Astrocyte (in vitro differentiated cells and primary cell): ENCODE measurements at regions not wholly inside any gene's neighbourhood (a gene's known extent, or its start where the extent isn't known, plus 50 kb on each side); places are given as distances from the start of the nearest gene placed in this dataset.

Experiments
- DNase-seq: peaks from one replicate; pipeline ENCODE4 v3.0.0-alpha.2; 2010; ENCODE audit warnings: low read depth
- FAIRE-seq: peaks from 2 replicates; lab custom pipeline; 2011; peaks lifted over from hg19 to GRCh38; lab: Jason Lieb, UNC
- H2AFZ ChIP-seq: 2 replicates; pipeline ENCODE4 v1.6.0; 2012; ENCODE audit warnings: low read depth, low read length, inconsistent platforms
- H3K27ac ChIP-seq: 2 replicates; pipeline ENCODE4 v1.5.1; 2011; ENCODE audit warnings: low read depth, low read length, inconsistent platforms
- H3K27me3 ChIP-seq: 2 replicates; pipeline ENCODE4 v1.6.0; 2011; ENCODE audit warnings: low read length, inconsistent platforms; ENCODE audit not compliant: insufficient read depth
- H3K36me3 ChIP-seq: 2 replicates; pipeline ENCODE4 v1.5.1; 2011; ENCODE audit warnings: low read length, inconsistent platforms; ENCODE audit not compliant: insufficient read depth
- H3K4me1 ChIP-seq: 2 replicates; pipeline ENCODE4 v1.5.1; 2011; ENCODE audit warnings: low read length, inconsistent platforms; ENCODE audit not compliant: insufficient read depth
- H3K4me2 ChIP-seq: 2 replicates; pipeline ENCODE4 v1.6.0; 2012; ENCODE audit warnings: low read length, inconsistent platforms
- H3K4me3 ChIP-seq: 2 replicates; pipeline ENCODE4 v1.5.1; 2011; ENCODE audit warnings: low read depth, mild to moderate bottlenecking, low read length, inconsistent platforms; ENCODE audit not compliant: insufficient read depth
- H3K79me2 ChIP-seq: 2 replicates; pipeline ENCODE4 v1.6.0; 2012; ENCODE audit warnings: mild to moderate bottlenecking, low read length, inconsistent platforms; ENCODE audit not compliant: insufficient read depth
- H3K9ac ChIP-seq: 2 replicates; pipeline ENCODE4 v1.6.0; 2012; ENCODE audit warnings: mild to moderate bottlenecking, low read length, inconsistent platforms
- H3K9me3 ChIP-seq: 2 replicates; pipeline ENCODE4 v1.5.1; 2012; ENCODE audit warnings: low read depth, mild to moderate bottlenecking, low read length, inconsistent platforms; ENCODE audit not compliant: insufficient read depth
- H4K20me1 ChIP-seq: 2 replicates; pipeline ENCODE4 v1.6.0; 2012; ENCODE audit warnings: low read length, inconsistent platforms; ENCODE audit not compliant: insufficient read depth
- H3K27ac Mint-ChIP-seq: one replicate; pipeline ENCODE4 v1.8.0; 2021; ENCODE audit warnings: mild to moderate bottlenecking, mixed read lengths; ENCODE audit not compliant: unreplicated experiment
- H3K27me3 Mint-ChIP-seq: one replicate; pipeline ENCODE4 v1.8.0; 2021; ENCODE audit warnings: low read depth, mixed read lengths; ENCODE audit not compliant: unreplicated experiment
- H3K36me3 Mint-ChIP-seq: one replicate; pipeline ENCODE4 v1.8.0; 2021; ENCODE audit warnings: low read depth, mixed read lengths; ENCODE audit not compliant: unreplicated experiment
- H3K4me1 Mint-ChIP-seq: one replicate; pipeline ENCODE4 v1.8.0; 2021; ENCODE audit warnings: low read depth, mixed read lengths; ENCODE audit not compliant: unreplicated experiment
- H3K4me3 Mint-ChIP-seq: one replicate; pipeline ENCODE4 v1.8.0; 2021; ENCODE audit warnings: mild to moderate bottlenecking, moderate library complexity, mixed read lengths; ENCODE audit not compliant: unreplicated experiment
- H3K9me3 Mint-ChIP-seq: one replicate; pipeline ENCODE4 v1.8.0; 2021; ENCODE audit warnings: mild to moderate bottlenecking, mixed read lengths; ENCODE audit not compliant: unreplicated experiment
- CTCF ChIP-seq: IDR thresholded peaks from 2 replicates; pipeline ENCODE4 v1.5.1; 2011; ENCODE audit warnings: low read depth, mild to moderate bottlenecking, inconsistent platforms, low read length, moderate library complexity; ENCODE audit not compliant: insufficient read depth
- EZH2 ChIP-seq: IDR thresholded peaks from 2 replicates; pipeline ENCODE4 v1.6.1; 2012; ENCODE audit warnings: mild to moderate bottlenecking, low read length, inconsistent platforms; ENCODE audit not compliant: insufficient read depth

- H3K27ac Mint-ChIP-seq = no peak overlapping the region
Measured at GRCh38 chr3:35401671-35402070, 237.7 kb upstream of the ARPP21 start.

GRCh38 chr3:35404571-35404970, 234.8 kb upstream of the ARPP21 start:
- TF ChIP-seq CTCF = no peak
- TF ChIP-seq EZH2 = no peak
- H3K27ac ChIP-seq = no peak overlapping the region
- no peaks in the 10 kb centered on the region for H3K9me3 ChIP-seq
- H3K9ac ChIP-seq = no peak overlapping the region
- H3K4me3 ChIP-seq = no peak overlapping the region
- H4K20me1 ChIP-seq = no peaks in the 10 kb centered on the region
- H3K79me2 ChIP-seq = no peaks in the 10 kb centered on the region
- H3K36me3 Mint-ChIP-seq = no peaks in the 10 kb centered on the region
- H3K4me1 ChIP-seq = no peaks in the 10 kb centered on the region
- no peaks in the 10 kb centered on the region for H3K27me3 Mint-ChIP-seq
- H3K9me3 Mint-ChIP-seq = no peaks in the 10 kb centered on the region
- H3K4me1 Mint-ChIP-seq = no peaks in the 10 kb centered on the region
- DNase-seq = no peak
- H2AFZ ChIP-seq = no peak overlapping the region
- no peak overlapping the region for H3K4me3 Mint-ChIP-seq
- H3K36me3 ChIP-seq = no peaks in the 10 kb centered on the region
- no peak overlapping the region for H3K27ac Mint-ChIP-seq
- H3K4me2 ChIP-seq = no peak overlapping the region
- no peak for FAIRE-seq
- no peaks in the 10 kb centered on the region for H3K27me3 ChIP-seq

More at GRCh38 chr3:35401671-35402070, 237.7 kb upstream of the ARPP21 start:
- Histone ChIP-seq H3K9ac (no peak overlapping the region), H3K4me2 (no peak overlapping the region), H3K36me3 (no peaks in the 10 kb centered on the region), H4K20me1 (no peaks in the 10 kb centered on the region), H3K27me3 (no peaks in the 10 kb centered on the region), H3K4me3 (no peak overlapping the region), H3K9me3 (no peaks in the 10 kb centered on the region), H3K4me1 (no peaks in the 10 kb centered on the region), H3K27ac (no peak overlapping the region), H2AFZ (no peak overlapping the region), H3K79me2 (no peaks in the 10 kb centered on the region)
- FAIRE-seq (no peak), DNase-seq (no peak)
- Mint-ChIP-seq H3K4me1 (no peaks in the 10 kb centered on the region), H3K4me3 (no peak overlapping the region), H3K27me3 (no peaks in the 10 kb centered on the region), H3K36me3 (no peaks in the 10 kb centered on the region), H3K9me3 (no peaks in the 10 kb centered on the region)
- no peak for TF ChIP-seq CTCF
- TF ChIP-seq EZH2 = no peak

GRCh38 chr3:35408882-35409281, 230.4 kb upstream of the ARPP21 start:
- Histone ChIP-seq H3K79me2 (no peaks in the 10 kb centered on the region), H4K20me1 (no peaks in the 10 kb centered on the region), H2AFZ (no peak overlapping the region), H3K4me2 (no peak overlapping the region), H3K4me3 (no peak overlapping the region), H3K27me3 (no peaks in the 10 kb centered on the region), H3K9me3 (no peaks in the 10 kb centered on the region), H3K36me3 (no peaks in the 10 kb centered on the region), H3K9ac (no peak overlapping the region), H3K27ac (no peak overlapping the region), H3K4me1 (no peaks in the 10 kb centered on the region)
- H3K27ac Mint-ChIP-seq = no peak overlapping the region
- no peak for DNase-seq
- H3K4me1 Mint-ChIP-seq = no peaks in the 10 kb centered on the region
- H3K9me3 Mint-ChIP-seq = no peaks in the 10 kb centered on the region
- TF ChIP-seq EZH2 = no peak
- TF ChIP-seq CTCF = no peak
- no peak for FAIRE-seq
- no peak overlapping the region for H3K4me3 Mint-ChIP-seq
- H3K27me3 Mint-ChIP-seq = no peaks in the 10 kb centered on the region
- no peaks in the 10 kb centered on the region for H3K36me3 Mint-ChIP-seq
